NCI-H524 treated with DMSO at 0.1 percent for 48 hours (cell line): ENCODE measurements at regions not wholly inside any gene's neighbourhood (a gene's known extent, or its start where the extent isn't known, plus 50 kb on each side); places are given as distances from the start of the nearest gene placed in this dataset.

Experiments used
- DNase-seq: peaks from one replicate; lab custom pipeline; 2025; lab: John Stamatoyannopoulos, UW

GRCh38 chr5:155211764-155212163 lies 198.2 kb downstream of the KIF4B start:
- no peak for DNase-seq

GRCh38 chr5:155222393-155222792 lies 208.8 kb downstream of the KIF4B start:
- no peak for DNase-seq

- DNase-seq: no peak
Observed at GRCh38 chr5:155229135-155229534, 215.6 kb downstream of the KIF4B start.

- DNase-seq: no peak
Observed at GRCh38 chr5:155239803-155240202, 226.2 kb downstream of the KIF4B start.

GRCh38 chr5:155250596-155250995 lies 237.0 kb downstream of the KIF4B start:
- no peak for DNase-seq

- DNase-seq: no peak
Observed at GRCh38 chr5:155252025-155252424, 238.5 kb downstream of the KIF4B start.

- DNase-seq: no peak
Observed at GRCh38 chr5:155252717-155253116, 239.2 kb downstream of the KIF4B start.

- no peak for DNase-seq
Observed at GRCh38 chr5:155254399-155254798, 240.8 kb downstream of the KIF4B start.

GRCh38 chr5:155258161-155258560 lies 244.6 kb downstream of the KIF4B start:
- DNase-seq: no peak

GRCh38 chr5:155259648-155260047 lies 246.1 kb downstream of the KIF4B start:
- no peak for DNase-seq

GRCh38 chr5:155260798-155261197 lies 247.2 kb downstream of the KIF4B start:
- DNase-seq: peak; percentile 74

GRCh38 chr5:155263381-155263780 lies 249.8 kb downstream of the KIF4B start:
- no peak for DNase-seq

GRCh38 chr5:155264809-155265208 lies 251.3 kb downstream of the KIF4B start:
- DNase-seq: no peak

- DNase-seq: no peak
Observed at GRCh38 chr5:155268770-155269425, 255.3 kb downstream of the KIF4B start.

- DNase-seq: no peak
Observed at GRCh38 chr5:155270725-155271124, 257.2 kb downstream of the KIF4B start.

- no peak for DNase-seq
Observed at GRCh38 chr5:155274484-155274883, 260.9 kb downstream of the KIF4B start.

GRCh38 chr5:155275222-155275621 lies 261.7 kb downstream of the KIF4B start:
- no peak for DNase-seq

GRCh38 chr5:155276231-155276630 lies 262.7 kb downstream of the KIF4B start:
- DNase-seq: no peak

GRCh38 chr5:155278532-155278931 lies 265.0 kb downstream of the KIF4B start:
- DNase-seq: no peak

GRCh38 chr5:155282503-155283107 lies 269.1 kb downstream of the KIF4B start:
- DNase-seq: no peak

- DNase-seq: no peak
Observed at GRCh38 chr5:155285706-155286105, 272.2 kb downstream of the KIF4B start.

- DNase-seq: no peak
Observed at GRCh38 chr5:155290937-155291336, 277.4 kb downstream of the KIF4B start.

- peak; percentile 93 for DNase-seq
Observed at GRCh38 chr5:155293605-155294178, 280.1 kb downstream of the KIF4B start.

- DNase-seq: no peak
Observed at GRCh38 chr5:155295111-155295510, 281.6 kb downstream of the KIF4B start.
